ENCODE measurements at regions not wholly inside any gene's neighbourhood (a gene's known extent, or its start where the extent isn't known, plus 50 kb on each side); places are given as distances from the start of the nearest gene placed in this dataset.

DNA sequence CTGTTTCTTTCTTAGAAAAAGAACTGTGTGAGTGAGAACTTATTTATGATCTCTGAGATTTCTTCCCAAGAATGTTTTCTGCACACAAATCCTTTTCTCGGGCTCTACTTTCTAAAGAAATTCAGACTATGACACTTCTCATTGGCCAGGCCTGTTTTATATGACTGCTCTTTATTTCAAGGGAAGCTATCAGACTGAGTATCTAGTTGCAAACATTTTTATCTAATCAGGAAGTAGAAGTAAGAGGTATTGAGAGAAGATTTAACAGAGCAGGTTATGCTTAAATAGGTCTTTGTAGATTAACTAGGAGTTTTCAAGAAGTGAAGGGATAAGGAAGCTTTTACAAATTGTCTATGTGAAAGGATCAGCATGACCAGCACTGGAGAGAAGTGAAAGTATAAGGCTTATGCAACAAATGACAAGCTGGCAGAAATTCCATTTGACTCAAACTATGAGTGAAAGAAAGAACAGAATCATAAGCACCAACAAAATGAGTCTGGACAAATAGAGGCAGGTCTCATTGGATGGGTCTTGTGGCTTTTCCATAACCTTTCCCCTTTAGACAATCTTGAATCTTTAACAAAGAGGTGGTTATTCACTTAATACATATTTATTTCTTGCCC is 71.9 kb upstream of the CHL1 start:
- Histone ChIP-seq H3K27me3 (ENCODE audit: insufficient read depth in 3 of 3, low read length in 2 of 3) (no peaks in the 10 kb centered on the region), H3K36me3 (ENCODE audit: insufficient read depth in 1 of 2, low read depth in 1 of 2) (no peaks in the 10 kb centered on the region), H3K4me3 (no peak overlapping the region), H3K9me3 (no peaks in the 10 kb centered on the region), H3K27ac (no peak overlapping the region), H3K4me1 (no peaks in the 10 kb centered on the region)
- TF ChIP-seq, protein P1, sequence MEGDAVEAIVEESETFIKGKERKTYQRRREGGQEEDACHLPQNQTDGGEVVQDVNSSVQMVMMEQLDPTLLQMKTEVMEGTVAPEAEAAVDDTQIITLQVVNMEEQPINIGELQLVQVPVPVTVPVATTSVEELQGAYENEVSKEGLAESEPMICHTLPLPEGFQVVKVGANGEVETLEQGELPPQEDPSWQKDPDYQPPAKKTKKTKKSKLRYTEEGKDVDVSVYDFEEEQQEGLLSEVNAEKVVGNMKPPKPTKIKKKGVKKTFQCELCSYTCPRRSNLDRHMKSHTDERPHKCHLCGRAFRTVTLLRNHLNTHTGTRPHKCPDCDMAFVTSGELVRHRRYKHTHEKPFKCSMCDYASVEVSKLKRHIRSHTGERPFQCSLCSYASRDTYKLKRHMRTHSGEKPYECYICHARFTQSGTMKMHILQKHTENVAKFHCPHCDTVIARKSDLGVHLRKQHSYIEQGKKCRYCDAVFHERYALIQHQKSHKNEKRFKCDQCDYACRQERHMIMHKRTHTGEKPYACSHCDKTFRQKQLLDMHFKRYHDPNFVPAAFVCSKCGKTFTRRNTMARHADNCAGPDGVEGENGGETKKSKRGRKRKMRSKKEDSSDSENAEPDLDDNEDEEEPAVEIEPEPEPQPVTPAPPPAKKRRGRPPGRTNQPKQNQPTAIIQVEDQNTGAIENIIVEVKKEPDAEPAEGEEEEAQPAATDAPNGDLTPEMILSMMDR (IDR thresholded peaks at IDR 0.05), result no peak
- 78 to 86% (median 84%) methylated on average over 1 of the region's 1 CpG for WGBS, 3 donors
- DNase-seq (no peak), ATAC-seq (no peak)
- intact Hi-C loops (cut with DNase I), result no loop called here

DNA sequence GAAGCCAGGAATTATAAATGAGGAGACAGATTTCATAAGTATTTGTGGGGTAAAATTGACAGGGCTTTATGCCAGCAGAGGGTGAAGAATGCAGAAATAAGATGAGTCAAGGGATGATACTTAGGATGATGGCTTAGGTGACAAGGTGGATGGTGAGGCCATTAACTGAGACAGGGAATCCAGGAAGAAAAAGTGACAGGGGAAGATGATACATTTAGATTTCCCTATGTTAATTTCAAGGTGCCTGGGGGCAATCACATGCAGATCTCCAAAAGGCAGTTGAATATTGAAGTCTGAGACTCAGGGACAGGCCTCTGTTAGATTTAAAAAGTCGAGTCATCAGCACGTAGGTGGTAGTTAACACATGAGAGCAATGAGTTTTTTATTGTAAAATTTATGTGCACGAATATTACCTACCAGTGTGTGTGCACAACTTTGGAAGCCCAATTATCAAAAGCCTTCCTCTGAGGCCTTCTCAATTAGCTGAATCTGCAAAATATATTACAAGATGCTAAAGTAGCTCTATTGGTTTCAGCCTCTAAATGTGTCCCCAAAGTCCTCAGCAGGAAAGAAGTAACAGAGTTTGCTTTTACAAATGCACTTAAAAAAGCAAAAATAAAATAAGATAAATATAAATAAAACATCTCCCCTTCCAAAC is 67.9 kb upstream of the CHL1 start:
- WGBS, 3 donors, result 69 to 78% (median 71%) methylated on average over 3 of the region's 3 CpGs
- no peak overlapping the region for H3K27ac ChIP-seq
- no peaks in the 10 kb centered on the region for H3K4me1 ChIP-seq
- DNase-seq, result no peak
- intact Hi-C loops (cut with DNase I), result no loop called here
- no peak overlapping the region for H3K4me3 ChIP-seq
- no peak for ATAC-seq
- H3K27me3 ChIP-seq (ENCODE audit: insufficient read depth in 3 of 3, low read length in 2 of 3), result no peaks in the 10 kb centered on the region
- H3K36me3 ChIP-seq (ENCODE audit: insufficient read depth in 1 of 2, low read depth in 1 of 2), result no peaks in the 10 kb centered on the region
- no peaks in the 10 kb centered on the region for H3K9me3 ChIP-seq
- TF ChIP-seq, protein P1 (IDR thresholded peaks at IDR 0.05), result no peak

DNA sequence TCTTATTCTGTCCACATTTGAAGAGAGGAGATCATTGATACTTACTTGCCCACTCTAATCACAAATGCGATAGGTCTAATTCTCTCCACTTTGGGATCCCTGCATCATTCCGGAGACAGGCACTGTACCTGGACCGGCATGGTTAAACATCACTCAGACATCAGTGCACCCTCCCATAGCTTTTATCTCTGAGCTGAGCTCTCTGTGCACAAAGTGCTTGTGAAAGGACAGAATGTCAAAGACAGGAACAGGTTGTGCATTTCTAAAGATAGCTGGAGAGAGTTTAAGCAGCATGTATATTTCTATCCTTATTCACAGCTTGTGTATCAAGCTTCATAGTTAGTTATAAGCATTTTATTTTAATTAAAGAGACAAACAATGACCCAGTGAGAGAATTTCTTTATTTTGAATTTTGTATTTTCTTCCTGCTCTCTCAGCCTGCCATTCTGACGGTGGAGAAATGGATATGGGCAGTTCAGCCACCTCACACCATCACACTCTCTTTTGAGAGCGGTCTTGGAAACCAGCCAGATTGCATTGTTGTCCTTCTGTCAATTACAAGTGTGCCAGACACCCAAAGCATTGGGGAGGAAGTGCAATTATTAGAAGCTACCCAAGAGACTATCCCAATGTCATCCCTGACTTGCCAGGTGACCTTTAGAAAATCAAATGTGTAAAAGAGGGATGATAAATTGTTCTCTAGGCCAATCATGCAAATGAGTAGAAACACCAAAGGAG is 65.2 kb upstream of the CHL1 start:
- H3K27ac ChIP-seq, result no peak overlapping the region
- no peak for DNase-seq

DNA sequence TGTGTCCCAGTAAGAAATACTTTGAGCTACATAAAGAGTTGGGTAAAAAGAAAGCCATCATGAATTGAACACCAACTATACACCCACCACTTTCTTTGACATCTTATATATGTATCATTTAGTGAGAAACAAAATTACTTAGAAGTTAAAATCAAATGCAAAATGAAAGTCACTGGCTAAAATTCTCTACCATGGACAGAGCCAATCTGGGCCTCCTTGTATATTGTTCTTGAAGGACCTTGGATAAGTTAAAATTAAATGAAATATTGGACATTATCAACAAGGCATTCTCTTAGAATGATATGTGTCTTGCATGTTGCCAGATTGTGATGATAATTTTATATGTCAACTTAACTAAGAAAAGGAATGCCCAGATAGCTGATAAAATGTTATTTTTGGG is 64.2 kb upstream of the CHL1 start:
- no peak overlapping the region for H3K4me3 ChIP-seq
- H3K27ac ChIP-seq, result no peak overlapping the region
- TF ChIP-seq, protein P1 (IDR thresholded peaks at IDR 0.05), result no peak
- H3K4me1 ChIP-seq, result no peaks in the 10 kb centered on the region
- H3K36me3 ChIP-seq (ENCODE audit: insufficient read depth in 1 of 2, low read depth in 1 of 2), result no peaks in the 10 kb centered on the region
- no peaks in the 10 kb centered on the region for H3K9me3 ChIP-seq
- ATAC-seq (no peak), DNase-seq (no peak)
- intact Hi-C loops (cut with DNase I), result no loop called here
- H3K27me3 ChIP-seq (ENCODE audit: insufficient read depth in 3 of 3, low read length in 2 of 3), result no peaks in the 10 kb centered on the region

More for the DNA sequence above, 65.2 kb upstream of the CHL1 start:
- Histone ChIP-seq H3K9me3 (no peaks in the 10 kb centered on the region), H3K4me1 (no peaks in the 10 kb centered on the region), H3K36me3 (ENCODE audit: insufficient read depth in 1 of 2, low read depth in 1 of 2) (no peaks in the 10 kb centered on the region), H3K4me3 (no peak overlapping the region), H3K27me3 (ENCODE audit: insufficient read depth in 3 of 3, low read length in 2 of 3) (no peaks in the 10 kb centered on the region)
- intact Hi-C loops (cut with DNase I), result no loop called here
- TF ChIP-seq, protein P1 (IDR thresholded peaks at IDR 0.05), result no peak
- no peak for ATAC-seq
- whole genome bisulfite sequencing, 3 donors, result 77% methylated on average over 5 of the region's 5 CpGs
